Hepatocyte (in vitro differentiated cells): ENCODE measurements at regions not wholly inside any gene's neighbourhood (a gene's known extent, or its start where the extent isn't known, plus 50 kb on each side); places are given as distances from the start of the nearest gene placed in this dataset.

Experiments
- CTCF ChIP-seq: fragments of 200-600 bp; sonication (generic); IDR thresholded peaks from 2 replicates; pipeline ENCODE4 v1.5.1; 2016; ENCODE audit warnings: antibody characterized with exemption, mild to moderate bottlenecking; ENCODE audit not compliant: poor library complexity
- EZH2 ChIP-seq: fragments of 200-600 bp; sonication (generic); IDR thresholded peaks from 2 replicates; pipeline ENCODE4 v1.6.1; 2016; ENCODE audit warnings: antibody characterized with exemption, mild to moderate bottlenecking, borderline replicate concordance

- TF ChIP-seq CTCF = no peak
- no peak for TF ChIP-seq EZH2
Observed at GRCh38 chr9:85298499-85298898, 443.3 kb downstream of the AGTPBP1 start.
